HepG2 (cell line): ENCODE measurements at regions not wholly inside any gene's neighbourhood (a gene's known extent, or its start where the extent isn't known, plus 50 kb on each side); places are given as distances from the start of the nearest gene placed in this dataset.

Experiments used
- DNMT1 ChIP-seq: sonication (generic); formaldehyde crosslinking; IDR thresholded peaks from 2 replicates; pipeline ENCODE4 v1.5.1; 2020; ENCODE audit warnings: mild to moderate bottlenecking, missing genetic modification reagents
- ZHX1 ChIP-seq: sonication (generic); formaldehyde crosslinking; IDR thresholded peaks from 2 replicates; pipeline ENCODE4 v1.8.1; 2022; ENCODE audit warnings: low read depth, mild to moderate bottlenecking, missing genetic modification reagents

- TF ChIP-seq ZHX1 (CRISPR knock-in tag) (no peak), DNMT1 (CRISPR knock-in tag) (no peak)
Observed at GRCh38 chr1:102466487-102466886, 469.8 kb upstream of the OLFM3 start.
